GM23338 (cell line): ENCODE measurements at regions not wholly inside any gene's neighbourhood (a gene's known extent, or its start where the extent isn't known, plus 50 kb on each side); places are given as distances from the start of the nearest gene placed in this dataset.

ENCODE experiments used
- ATAC-seq: fragments of 200-7000 bp; cut with Tn5 transposase; 3 replicates; pipeline ENCODE4 v1.9.1; 2020
- DNase-seq: peaks from one replicate; pipeline ENCODE4 v3.0.0-alpha.2; 2015; ENCODE audit warnings: low spot score
- H2AFZ ChIP-seq: fragments of 200-600 bp; sonication (generic); 2 replicates; pipeline ENCODE4 v1.8.0; 2016; ENCODE audit warnings: antibody characterized with exemption, mild to moderate bottlenecking, moderate library complexity
- H3F3A ChIP-seq: fragments of 200-600 bp; sonication (generic); replicated peaks from 2 replicates; pipeline ENCODE4 v1.8.0; 2017; ENCODE audit warnings: antibody characterized with exemption, mixed run types, low read depth
- H3K27ac ChIP-seq: fragments of 200-600 bp; sonication (generic); 2 replicates; pipeline ENCODE4 v1.6.1; 2016; ENCODE audit warnings: low read depth
- H3K27me3 ChIP-seq: fragments of 200-600 bp; sonication (generic); 2 replicates; pipeline ENCODE4 v1.8.0; 2016; ENCODE audit warnings: mild to moderate bottlenecking, mixed run types, moderate library complexity; ENCODE audit not compliant: insufficient read depth
- H3K36me3 ChIP-seq: fragments of 200-600 bp; sonication (generic); 2 replicates; pipeline ENCODE4 v1.8.0; 2016; ENCODE audit warnings: mild to moderate bottlenecking; ENCODE audit not compliant: insufficient read depth
- H3K4me1 ChIP-seq: fragments of 200-600 bp; sonication (generic); 2 replicates; pipeline ENCODE4 v1.8.0; 2016; ENCODE audit warnings: mild to moderate bottlenecking, moderate library complexity; ENCODE audit not compliant: insufficient read depth
- H3K4me2 ChIP-seq: fragments of 200-600 bp; sonication (generic); 2 replicates; pipeline ENCODE4 v1.7.1; 2017; ENCODE audit warnings: mixed run types
- H3K4me3 ChIP-seq: fragments of 200-600 bp; sonication (generic); 2 replicates; pipeline ENCODE4 v1.6.1; 2016; ENCODE audit warnings: mixed run types
- H3K79me2 ChIP-seq: fragments of 200-600 bp; sonication (generic); replicated peaks from 2 replicates; pipeline ENCODE4 v1.8.0; 2017; ENCODE audit warnings: mild to moderate bottlenecking; ENCODE audit not compliant: insufficient read depth
- H3K9me2 ChIP-seq: fragments of 200-600 bp; sonication (generic); 2 replicates; pipeline ENCODE4 v1.8.0; 2017; ENCODE audit not compliant: insufficient read depth
- H4K20me1 ChIP-seq: fragments of 200-600 bp; sonication (generic); replicated peaks from 2 replicates; pipeline ENCODE4 v1.8.0; 2017; ENCODE audit warnings: mild to moderate bottlenecking; ENCODE audit not compliant: insufficient read depth
- H3K27ac Mint-ChIP-seq: 2 replicates; pipeline ENCODE4 v1.8.0; 2020; ENCODE audit warnings: inconsistent platforms, mild to moderate bottlenecking, moderate library complexity, mixed read lengths
- H3K27me3 Mint-ChIP-seq: 3 replicates; pipeline ENCODE4 v1.8.0; 2022; ENCODE audit warnings: low read depth, mild to moderate bottlenecking, moderate library complexity, mixed read lengths, inconsistent platforms; ENCODE audit not compliant: insufficient read depth, poor library complexity
- H3K36me3 Mint-ChIP-seq: 3 replicates; pipeline ENCODE4 v1.8.0; 2021; ENCODE audit warnings: low read depth, mild to moderate bottlenecking, inconsistent platforms, moderate library complexity, mixed read lengths
- H3K4me1 Mint-ChIP-seq: 3 replicates; pipeline ENCODE4 v1.8.0; 2020; ENCODE audit warnings: mild to moderate bottlenecking, inconsistent platforms, mixed read lengths
- H3K4me3 Mint-ChIP-seq: 3 replicates; pipeline ENCODE4 v1.8.0; 2021; ENCODE audit warnings: moderate library complexity, mild to moderate bottlenecking, inconsistent platforms, mixed read lengths
- H3K9me3 Mint-ChIP-seq: 3 replicates; pipeline ENCODE4 v1.8.0; 2020; ENCODE audit warnings: moderate library complexity, mild to moderate bottlenecking, inconsistent platforms, mixed read lengths
- CREB1 ChIP-seq: fragments of 250-450 bp; sonication (Bioruptor Pico); IDR thresholded peaks from 2 replicates; pipeline ENCODE4 v1.5.0; 2020; ENCODE audit warnings: low read depth, mild to moderate bottlenecking, moderate library complexity
- EZH2 ChIP-seq: fragments of 200-600 bp; sonication (generic); IDR thresholded peaks from one replicate; pipeline ENCODE4 v1.8.0; 2017; ENCODE audit warnings: antibody characterized with exemption, mild to moderate bottlenecking, low read depth; ENCODE audit not compliant: unreplicated experiment
- EZH2phosphoT487 ChIP-seq: fragments of 200-600 bp; sonication (generic); IDR thresholded peaks from one replicate; pipeline ENCODE4 v1.8.1; 2018; ENCODE audit warnings: antibody characterized with exemption; ENCODE audit not compliant: unreplicated experiment
- JUNB ChIP-seq: IDR thresholded peaks from one replicate; pipeline ENCODE4 v1.6.1; 2016; ENCODE audit warnings: antibody characterized with exemption; ENCODE audit not compliant: unreplicated experiment
- POLR2AphosphoS5 ChIP-seq: IDR thresholded peaks from 2 replicates; pipeline ENCODE4 v1.6.1; 2016; ENCODE audit warnings: antibody characterized with exemption, low read depth
- STAT1 ChIP-seq: IDR thresholded peaks from one replicate; pipeline ENCODE4 v1.6.1; 2016; ENCODE audit warnings: antibody characterized with exemption; ENCODE audit not compliant: unreplicated experiment
- ZNF114 ChIP-seq: fragments of 250-450 bp; sonication (Bioruptor Pico); IDR thresholded peaks from 2 replicates; pipeline ENCODE4 v1.5.0; 2020; ENCODE audit warnings: mild to moderate bottlenecking, moderate library complexity
- ZNF331 ChIP-seq: fragments of 250-450 bp; sonication (Bioruptor Pico); IDR thresholded peaks from 2 replicates; pipeline ENCODE4 v1.5.0; 2020; ENCODE audit warnings: low read depth, mild to moderate bottlenecking, moderate library complexity
- TF ChIP-seq, protein P1 (sequence below): IDR thresholded peaks from 2 replicates; pipeline ENCODE4 v1.6.1; 2016; ENCODE audit warnings: antibody characterized with exemption
- TF ChIP-seq, protein P2 (sequence below), 2 experiments: fragments of 200-600 bp in 1 of 2; sonication (generic) in 1 of 2; conservative IDR thresholded peaks; 2 replicates each; pipeline versions ENCODE4 v1.5.1 to v1.6.1; 2016 to 2017; ENCODE audit warnings: antibody characterized with exemption in 2 of 2, low read depth in 2 of 2, mild to moderate bottlenecking in 2 of 2, moderate library complexity in 1 of 2

DNA sequence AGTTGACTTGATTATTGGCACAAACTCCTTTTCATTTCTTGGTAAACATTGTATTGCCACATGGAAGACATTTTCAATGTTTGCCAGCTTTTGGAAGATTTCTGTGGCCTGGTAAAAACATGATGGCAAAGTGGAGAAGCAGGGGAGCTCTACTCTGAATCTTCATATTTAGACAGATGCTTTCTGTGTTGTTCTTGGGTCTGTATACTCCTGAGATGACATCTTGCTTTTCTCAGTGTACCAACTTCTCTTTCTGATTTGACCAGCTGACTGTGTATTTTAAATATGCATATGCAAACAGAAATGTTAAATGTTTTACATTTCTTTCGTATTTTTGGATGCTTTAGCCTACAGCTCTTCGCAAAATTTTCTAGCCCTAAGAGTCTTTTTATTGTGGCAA lies 366.2 kb upstream of the MON1B start:
- Histone ChIP-seq H3K36me3 (no peaks in the 10 kb centered on the region), H3K9me2 (no peaks in the 10 kb centered on the region), H4K20me1 (no peaks in the 10 kb centered on the region), H2AFZ (no peak overlapping the region), H3F3A (no peaks in the 10 kb centered on the region), H3K27me3 (no peaks in the 10 kb centered on the region), H3K4me2 (no peak overlapping the region), H3K27ac (no peak overlapping the region), H3K4me1 (no peaks in the 10 kb centered on the region), H3K79me2 (no peaks in the 10 kb centered on the region), H3K4me3 (no peak overlapping the region)
- peaks cover 70% of the 10 kb centered on the region for H3K9me3 Mint-ChIP-seq
- no peaks in the 10 kb centered on the region; the same call in 2 of the 3 replicates for H3K36me3 Mint-ChIP-seq
- H3K27me3 Mint-ChIP-seq: peaks cover 3% of the 10 kb centered on the region
- ATAC-seq (no peak), DNase-seq (no peak)
- H3K4me1 Mint-ChIP-seq: peaks cover 2% of the 10 kb centered on the region; the same call in 1 of the 3 replicates
- H3K27ac Mint-ChIP-seq: no peak overlapping the region
- TF ChIP-seq ZNF331 (CRISPR knock-in tag) (no peak), STAT1 (no peak), CREB1 (CRISPR knock-in tag) (no peak)
- H3K4me3 Mint-ChIP-seq: no peak overlapping the region

DNA sequence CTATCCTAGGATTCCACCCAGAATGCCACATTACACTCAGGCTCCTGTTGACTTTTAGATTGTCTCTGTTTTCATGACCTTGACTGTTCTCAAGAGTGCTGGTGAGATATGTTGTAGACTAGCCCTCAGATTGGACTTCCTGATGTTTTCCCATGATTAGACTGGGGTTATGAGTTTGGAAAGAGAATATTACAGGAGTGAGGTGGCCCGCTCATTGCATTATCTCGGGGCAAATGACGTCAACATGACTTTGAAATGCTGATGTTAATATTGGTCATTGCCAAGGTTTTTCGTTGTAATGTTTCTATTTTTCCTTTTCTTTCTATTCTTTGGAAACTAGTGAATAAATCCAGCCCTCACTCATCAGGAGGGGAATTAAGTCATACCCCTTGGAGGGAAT lies 355.7 kb upstream of the MON1B start:
- Histone ChIP-seq H3F3A (no peaks in the 10 kb centered on the region), H3K4me2 (no peak overlapping the region), H3K27me3 (no peaks in the 10 kb centered on the region), H4K20me1 (no peaks in the 10 kb centered on the region), H3K79me2 (no peaks in the 10 kb centered on the region), H3K4me3 (no peak overlapping the region), H2AFZ (no peak overlapping the region), H3K27ac (no peak overlapping the region), H3K36me3 (no peaks in the 10 kb centered on the region), H3K9me2 (peaks cover 5% of the 10 kb centered on the region; the same call in 1 of the 2 replicates), H3K4me1 (no peaks in the 10 kb centered on the region)
- TF ChIP-seq, protein P1, sequence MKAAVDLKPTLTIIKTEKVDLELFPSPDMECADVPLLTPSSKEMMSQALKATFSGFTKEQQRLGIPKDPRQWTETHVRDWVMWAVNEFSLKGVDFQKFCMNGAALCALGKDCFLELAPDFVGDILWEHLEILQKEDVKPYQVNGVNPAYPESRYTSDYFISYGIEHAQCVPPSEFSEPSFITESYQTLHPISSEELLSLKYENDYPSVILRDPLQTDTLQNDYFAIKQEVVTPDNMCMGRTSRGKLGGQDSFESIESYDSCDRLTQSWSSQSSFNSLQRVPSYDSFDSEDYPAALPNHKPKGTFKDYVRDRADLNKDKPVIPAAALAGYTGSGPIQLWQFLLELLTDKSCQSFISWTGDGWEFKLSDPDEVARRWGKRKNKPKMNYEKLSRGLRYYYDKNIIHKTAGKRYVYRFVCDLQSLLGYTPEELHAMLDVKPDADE: no peak
- TF ChIP-seq EZH2phosphoT487 (no peak), CREB1 (CRISPR knock-in tag) (no peak), ZNF331 (CRISPR knock-in tag) (no peak), POLR2AphosphoS5 (no peak), EZH2 (no peak), JUNB (no peak), ZNF114 (CRISPR knock-in tag) (no peak)
- TF ChIP-seq, protein P2, sequence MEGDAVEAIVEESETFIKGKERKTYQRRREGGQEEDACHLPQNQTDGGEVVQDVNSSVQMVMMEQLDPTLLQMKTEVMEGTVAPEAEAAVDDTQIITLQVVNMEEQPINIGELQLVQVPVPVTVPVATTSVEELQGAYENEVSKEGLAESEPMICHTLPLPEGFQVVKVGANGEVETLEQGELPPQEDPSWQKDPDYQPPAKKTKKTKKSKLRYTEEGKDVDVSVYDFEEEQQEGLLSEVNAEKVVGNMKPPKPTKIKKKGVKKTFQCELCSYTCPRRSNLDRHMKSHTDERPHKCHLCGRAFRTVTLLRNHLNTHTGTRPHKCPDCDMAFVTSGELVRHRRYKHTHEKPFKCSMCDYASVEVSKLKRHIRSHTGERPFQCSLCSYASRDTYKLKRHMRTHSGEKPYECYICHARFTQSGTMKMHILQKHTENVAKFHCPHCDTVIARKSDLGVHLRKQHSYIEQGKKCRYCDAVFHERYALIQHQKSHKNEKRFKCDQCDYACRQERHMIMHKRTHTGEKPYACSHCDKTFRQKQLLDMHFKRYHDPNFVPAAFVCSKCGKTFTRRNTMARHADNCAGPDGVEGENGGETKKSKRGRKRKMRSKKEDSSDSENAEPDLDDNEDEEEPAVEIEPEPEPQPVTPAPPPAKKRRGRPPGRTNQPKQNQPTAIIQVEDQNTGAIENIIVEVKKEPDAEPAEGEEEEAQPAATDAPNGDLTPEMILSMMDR (conservative IDR thresholded peaks at IDR 0.05; ENCODE audit: low read depth in 2 of 2): no peak
- Mint-ChIP-seq H3K9me3 (peaks cover 71% of the 10 kb centered on the region), H3K36me3 (peaks cover 4% of the 10 kb centered on the region; the same call in 1 of the 3 replicates), H3K27me3 (peaks cover 1% of the 10 kb centered on the region), H3K4me1 (no peaks in the 10 kb centered on the region), H3K4me3 (no peak overlapping the region), H3K27ac (no peak overlapping the region)
- DNase-seq: no peak
- no peak for ATAC-seq
